Body of pancreas (tissue), 4 donors: ENCODE measurements at regions not wholly inside any gene's neighbourhood (a gene's known extent, or its start where the extent isn't known, plus 50 kb on each side); places are given as distances from the start of the nearest gene placed in this dataset.

ENCODE experiments used
- ATAC-seq: fragments of 150-250 bp; one replicate; pipeline ENCODE4 v1.9.1; 2016
- DNase-seq, 4 donors: peaks; one replicate each; pipeline ENCODE4 v3.0.0-alpha.2; 2019
- H3K27ac ChIP-seq, 4 donors: fragments of 200-600 bp; sonication (generic); 1 replicate in 3 of 4; 2 replicates in 1 of 4; pipeline versions ENCODE4 v1.5.1 to v1.6.1; 2016 to 2019; ENCODE audit warnings: mild to moderate bottlenecking in 1 of 4, mixed read lengths in 1 of 4, moderate library complexity in 1 of 4
- H3K27me3 ChIP-seq, 2 donors: fragments of 200-600 bp; sonication (generic); one replicate each; pipeline ENCODE4 v1.6.0; 2016; ENCODE audit warnings: mild to moderate bottlenecking in 1 of 2
- H3K36me3 ChIP-seq, 2 donors: fragments of 200-600 bp; sonication (generic); replicated peaks in 1 of 2; 2 replicates each; pipeline ENCODE4 v1.5.1; 2016; ENCODE audit warnings: low read depth in 2 of 2; ENCODE audit not compliant: insufficient read depth in 1 of 2
- H3K4me1 ChIP-seq: fragments of 200-600 bp; sonication (generic); one replicate; pipeline ENCODE4 v1.6.0; 2016
- H3K4me3 ChIP-seq, 2 donors: fragments of 200-600 bp; sonication (generic); 1 replicate in 1 of 2; 2 replicates in 1 of 2; pipeline ENCODE4 v1.5.1; 2016 to 2019
- H3K9me3 ChIP-seq, 3 donors: fragments of 200-600 bp; sonication (generic); 1 replicate in 2 of 3; 2 replicates in 1 of 3; pipeline ENCODE4 v1.5.1; 2016
- POLR2A ChIP-seq, 3 donors: fragments of 450-650 bp; IDR thresholded peaks; one replicate each; pipeline ENCODE4 v1.6.1; 2016; ENCODE audit warnings: antibody characterized with exemption in 3 of 3, mild to moderate bottlenecking in 2 of 3
- WGBS, 2 donors: methylation state at CpG; one replicate each; pipeline ENCODE4 v1.1.5; 2017; 5-methylcytosine and 5-hydroxymethylcytosine counted together
- intact Hi-C: fragments of 100-400 bp; cut with DNase I; formaldehyde crosslinking; loops from one replicate; pipeline ENCODE4 v1.15.1; 2023
- TF ChIP-seq, protein P1 (sequence below), 7 experiments: fragments of 450-650 bp in 4 of 7; fragments of 200-600 bp in 3 of 7; sonication (generic) in 3 of 7; IDR thresholded peaks; one replicate each; pipeline ENCODE4 v1.5.1; 2016 to 2019; ENCODE audit warnings: antibody characterized with exemption in 7 of 7

GRCh38 chr11:15551901-15552851, 437.5 kb downstream of the INSC start:
- no peak for DNase-seq
- no peak for ATAC-seq
- H3K4me3 ChIP-seq, result no peak overlapping the region
- intact Hi-C loops, result no loop called here
- TF ChIP-seq, protein P1, sequence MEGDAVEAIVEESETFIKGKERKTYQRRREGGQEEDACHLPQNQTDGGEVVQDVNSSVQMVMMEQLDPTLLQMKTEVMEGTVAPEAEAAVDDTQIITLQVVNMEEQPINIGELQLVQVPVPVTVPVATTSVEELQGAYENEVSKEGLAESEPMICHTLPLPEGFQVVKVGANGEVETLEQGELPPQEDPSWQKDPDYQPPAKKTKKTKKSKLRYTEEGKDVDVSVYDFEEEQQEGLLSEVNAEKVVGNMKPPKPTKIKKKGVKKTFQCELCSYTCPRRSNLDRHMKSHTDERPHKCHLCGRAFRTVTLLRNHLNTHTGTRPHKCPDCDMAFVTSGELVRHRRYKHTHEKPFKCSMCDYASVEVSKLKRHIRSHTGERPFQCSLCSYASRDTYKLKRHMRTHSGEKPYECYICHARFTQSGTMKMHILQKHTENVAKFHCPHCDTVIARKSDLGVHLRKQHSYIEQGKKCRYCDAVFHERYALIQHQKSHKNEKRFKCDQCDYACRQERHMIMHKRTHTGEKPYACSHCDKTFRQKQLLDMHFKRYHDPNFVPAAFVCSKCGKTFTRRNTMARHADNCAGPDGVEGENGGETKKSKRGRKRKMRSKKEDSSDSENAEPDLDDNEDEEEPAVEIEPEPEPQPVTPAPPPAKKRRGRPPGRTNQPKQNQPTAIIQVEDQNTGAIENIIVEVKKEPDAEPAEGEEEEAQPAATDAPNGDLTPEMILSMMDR (IDR thresholded peaks at IDR 0.05), result no peak
- TF ChIP-seq POLR2A (IDR thresholded peaks at IDR 0.05), result no peak
- no peak overlapping the region for H3K27ac ChIP-seq
- H3K27me3 ChIP-seq, result no peaks in the 10 kb centered on the region
- H3K9me3 ChIP-seq, result no peaks in the 10 kb centered on the region
- 65 to 67% methylated on average over 4 of the region's 4 CpGs for WGBS, 2 donors
- H3K36me3 ChIP-seq, result no peaks in the 10 kb centered on the region
- H3K4me1 ChIP-seq, result no peaks in the 10 kb centered on the region

DNA sequence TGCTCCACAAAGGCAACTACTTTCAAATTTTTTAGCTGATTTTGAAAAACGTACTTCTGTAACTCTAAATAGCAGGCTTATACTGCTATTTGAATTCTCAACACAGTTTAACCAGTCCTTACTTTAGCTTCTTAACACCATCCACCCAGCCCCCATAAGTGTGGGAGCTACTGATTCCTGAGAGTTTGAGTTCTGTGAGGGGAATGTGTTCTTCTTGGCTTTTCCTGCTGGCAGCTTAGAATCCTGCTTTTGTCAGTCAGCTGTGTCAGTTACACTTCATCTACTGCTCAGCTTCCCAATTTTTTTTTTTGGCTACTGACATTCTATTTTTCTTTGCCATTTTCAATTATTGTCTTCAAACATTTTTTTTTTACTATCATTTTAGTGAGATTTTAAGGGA, 440.4 kb downstream of the INSC start:
- DNase-seq (no peak), ATAC-seq (no peak)
- no peaks in the 10 kb centered on the region for H3K36me3 ChIP-seq
- no peaks in the 10 kb centered on the region for H3K4me1 ChIP-seq
- no peaks in the 10 kb centered on the region for H3K9me3 ChIP-seq
- no peak overlapping the region for H3K27ac ChIP-seq
- no peak overlapping the region for H3K4me3 ChIP-seq
- 69 to 75% methylated on average over 1 of the region's 1 CpG for WGBS, 2 donors
- intact Hi-C loops, result no loop called here
- no peaks in the 10 kb centered on the region for H3K27me3 ChIP-seq
- TF ChIP-seq POLR2A (IDR thresholded peaks at IDR 0.05), result no peak
- TF ChIP-seq, protein P1 (IDR thresholded peaks at IDR 0.05), result no peak

DNA sequence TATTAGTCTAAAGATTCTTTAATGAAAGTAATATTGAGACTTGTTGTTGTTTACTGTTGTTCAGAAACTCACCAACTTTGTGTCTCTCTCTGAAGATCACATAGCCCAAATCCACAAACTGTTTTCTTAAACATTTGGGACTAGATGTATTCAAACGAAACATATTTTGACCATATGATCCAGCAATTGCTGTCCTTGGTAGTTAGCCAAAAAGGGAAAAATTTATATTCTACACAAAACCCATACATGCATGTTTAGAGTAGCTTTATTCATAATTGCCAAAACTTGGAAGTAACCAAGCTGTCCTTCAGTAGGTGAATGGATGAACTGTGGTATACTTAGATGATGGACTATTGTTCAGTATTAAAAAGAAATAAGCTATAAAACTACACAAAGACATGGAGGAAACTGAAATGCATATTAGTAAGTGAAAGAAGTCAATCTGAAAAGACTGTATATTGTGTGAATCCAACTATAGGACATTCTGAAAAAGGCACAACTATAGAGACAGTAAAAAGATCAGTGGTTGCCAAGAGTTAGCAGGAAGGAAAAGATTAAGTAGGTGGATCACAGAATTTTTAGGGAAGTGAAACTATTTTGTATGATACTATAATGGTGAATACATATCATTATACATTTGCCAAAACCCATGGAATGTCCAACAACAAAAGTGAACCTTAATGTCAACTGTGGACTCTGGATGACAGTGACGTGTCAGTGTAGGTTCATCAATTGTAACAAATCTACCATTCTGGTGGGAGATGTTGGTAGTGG, 442.9 kb downstream of the INSC start:
- Histone ChIP-seq H3K4me1 (no peaks in the 10 kb centered on the region), H3K36me3 (no peaks in the 10 kb centered on the region), H3K27ac (no peak overlapping the region), H3K27me3 (no peaks in the 10 kb centered on the region), H3K9me3 (no peaks in the 10 kb centered on the region), H3K4me3 (no peak overlapping the region)
- 60 to 73% methylated on average over 2 of the region's 2 CpGs for whole genome bisulfite sequencing, 2 donors
- no peak for ATAC-seq
- intact Hi-C loops, result no loop called here
- no peak for DNase-seq
- no peak for TF ChIP-seq POLR2A (IDR thresholded peaks at IDR 0.05)
- TF ChIP-seq, protein P1 (IDR thresholded peaks at IDR 0.05), result no peak

- Histone ChIP-seq H3K4me3 (no peak overlapping the region), H3K27ac (no peak overlapping the region), H3K27me3 (no peaks in the 10 kb centered on the region), H3K4me1 (no peaks in the 10 kb centered on the region), H3K9me3 (no peaks in the 10 kb centered on the region), H3K36me3 (no peaks in the 10 kb centered on the region)
- no peak for DNase-seq
- TF ChIP-seq, protein P1 (IDR thresholded peaks at IDR 0.05), result no peak
- TF ChIP-seq POLR2A (IDR thresholded peaks at IDR 0.05), result no peak
- 32 to 40% methylated on average over 2 of the region's 2 CpGs for WGBS, 2 donors
- no peak for ATAC-seq
- intact Hi-C loops, result no loop called here
Observed at GRCh38 chr11:15558513-15559181, 443.9 kb downstream of the INSC start.
